Fibroblast of lung (primary cell): ENCODE measurements at regions not wholly inside any gene's neighbourhood (a gene's known extent, or its start where the extent isn't known, plus 50 kb on each side); places are given as distances from the start of the nearest gene placed in this dataset.

ENCODE experiments used
- CTCF ChIP-seq, 2 donors: IDR thresholded peaks in 1 of 2; conservative IDR thresholded peaks in 1 of 2; 1 replicate in 1 of 2; 2 replicates in 1 of 2; pipeline ENCODE4 v1.5.1; 2011 to 2012; ENCODE audit warnings: low read length in 2 of 2, control low read depth in 1 of 2, inconsistent platforms in 1 of 2, low read depth in 1 of 2, mild to moderate bottlenecking in 1 of 2
- EZH2 ChIP-seq: IDR thresholded peaks from 2 replicates; pipeline ENCODE4 v1.5.1; 2012; ENCODE audit warnings: low read length, control low read depth, mild to moderate bottlenecking; ENCODE audit errors: missing control alignments

- TF ChIP-seq CTCF (conservative IDR thresholded peaks at IDR 0.05 in 1 of 2, IDR thresholded peaks at IDR 0.05 in 1 of 2; ENCODE audit: low read depth in 1 of 2, low read length in 2 of 2) (no peak), EZH2 (no peak)
Measured at GRCh38 chr18:8517276-8517675, 92.0 kb upstream of the RAB12 start.
